NCI-H1436 treated with DMSO at 0.1 percent for 48 hours (cell line): ENCODE measurements at regions not wholly inside any gene's neighbourhood (a gene's known extent, or its start where the extent isn't known, plus 50 kb on each side); places are given as distances from the start of the nearest gene placed in this dataset.

Experiments used
- DNase-seq: peaks from one replicate; lab custom pipeline; 2025; lab: John Stamatoyannopoulos, UW

DNA sequence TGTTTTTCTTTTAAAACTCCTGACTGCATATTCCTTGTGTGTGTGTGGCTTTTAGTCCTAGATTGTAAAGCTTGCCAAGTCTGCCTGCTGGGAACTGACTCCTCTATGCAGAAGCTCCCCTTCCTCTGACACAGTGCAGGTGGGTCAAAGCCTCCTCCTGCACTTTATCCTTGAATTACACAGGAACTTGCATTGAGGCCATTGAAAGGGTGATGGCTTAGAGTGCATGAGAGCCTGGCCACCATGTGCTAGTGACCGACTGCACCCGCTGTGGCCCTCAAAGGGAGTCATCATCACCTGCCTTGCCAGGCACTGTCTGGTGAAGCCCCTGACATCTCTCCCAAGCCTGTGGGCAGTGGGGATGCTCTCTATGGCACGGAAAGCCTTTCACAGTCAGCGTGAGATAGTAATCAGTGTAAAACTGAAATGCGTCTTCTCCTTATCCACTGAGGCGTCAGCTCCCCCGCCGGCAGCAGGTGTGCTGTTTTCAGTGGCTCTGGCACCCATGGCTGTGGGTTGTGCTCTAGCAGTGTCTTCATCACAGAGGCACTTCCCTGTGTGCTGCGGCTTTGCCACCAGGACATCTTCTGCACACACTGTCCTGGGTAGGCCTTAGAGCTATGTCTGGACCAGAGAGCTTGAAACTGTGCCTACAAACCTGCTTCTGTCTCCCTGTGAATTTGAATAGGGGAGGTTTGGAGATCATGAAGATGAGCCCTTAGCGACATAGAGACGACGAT lies 87.9 kb downstream of the THBS2 start:
- DNase-seq: no peak

- DNase-seq: no peak
Measured at GRCh38 chr6:169164986-169165385, 88.7 kb downstream of the THBS2 start.

- no peak for DNase-seq
Measured at GRCh38 chr6:169164451-169164850, 89.2 kb downstream of the THBS2 start.

DNA sequence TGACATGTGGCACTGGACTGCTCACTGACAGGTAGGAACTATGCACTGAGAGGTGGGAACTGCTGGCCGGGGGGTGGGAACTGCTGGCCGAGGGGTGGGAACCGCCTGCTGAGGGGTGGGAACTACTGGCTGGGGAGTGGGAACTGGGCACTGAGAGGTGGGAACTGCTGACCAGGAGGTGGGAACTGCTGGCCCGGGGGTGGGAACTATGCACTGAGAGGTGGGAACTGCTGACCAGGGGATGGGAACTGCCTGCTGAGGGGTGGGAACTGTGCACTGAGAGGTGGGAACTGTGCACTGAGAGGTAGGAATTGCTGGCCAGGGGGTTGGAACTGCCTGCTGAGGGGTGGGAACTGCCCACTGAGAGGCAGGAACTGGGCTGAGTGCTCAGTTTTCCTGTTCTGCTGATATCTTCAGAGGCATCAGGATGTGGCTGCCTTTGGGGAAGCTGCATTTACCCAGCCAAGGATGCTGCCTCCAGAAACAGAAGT lies 90.2 kb downstream of the THBS2 start:
- DNase-seq: no peak

DNA sequence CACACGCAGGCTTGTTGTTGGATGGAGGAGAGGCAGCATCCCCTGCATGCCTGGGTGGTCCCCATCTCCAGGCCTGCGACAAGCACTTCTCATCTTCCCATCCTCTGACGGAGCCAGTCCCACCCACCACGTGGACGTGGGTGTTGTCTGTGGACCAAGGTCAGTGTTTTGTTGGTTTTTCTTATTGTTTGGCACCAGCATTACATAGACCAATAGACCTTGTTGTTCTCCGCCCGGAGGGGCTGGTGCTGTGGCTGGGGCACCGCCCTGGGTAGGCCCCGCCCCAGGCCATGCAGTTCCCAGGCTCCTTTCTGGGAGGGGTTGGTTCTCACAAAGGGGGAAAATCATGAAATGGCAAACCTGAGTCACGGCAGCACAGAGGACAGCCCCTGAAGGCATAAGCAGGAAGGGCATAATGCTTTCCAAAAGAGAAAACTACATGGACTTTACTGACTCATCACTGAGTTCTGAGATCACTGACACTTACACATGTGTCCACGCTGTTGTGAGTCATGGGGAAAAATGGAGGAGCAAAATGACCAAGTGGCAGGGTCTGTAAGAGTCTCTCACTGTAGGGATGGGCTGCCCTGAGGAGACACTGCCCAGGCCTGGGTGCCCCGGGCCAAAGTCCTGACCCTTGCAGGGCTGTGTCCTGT lies 90.8 kb downstream of the THBS2 start:
- DNase-seq: no peak

DNA sequence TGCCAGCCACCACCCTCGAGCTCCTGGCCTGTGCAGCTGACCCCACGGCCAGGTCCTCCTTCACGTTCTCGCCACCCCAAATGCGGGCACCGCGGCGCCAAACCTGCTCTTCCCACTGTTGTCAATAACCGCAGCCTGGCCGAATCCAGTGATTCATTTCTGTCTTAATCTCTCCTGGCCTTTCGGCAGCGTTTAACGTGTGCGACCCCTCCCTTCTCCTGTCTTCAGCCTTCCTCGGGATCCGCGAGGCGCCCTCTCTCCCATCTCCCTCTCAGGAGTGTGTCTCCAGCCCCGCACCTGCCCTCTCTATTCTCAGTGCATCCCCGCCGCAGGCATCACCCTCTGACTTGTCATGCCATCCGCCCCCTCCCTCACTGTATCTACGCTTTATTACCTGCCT lies 91.4 kb downstream of the THBS2 start:
- DNase-seq: no peak

GRCh38 chr6:169161572-169162167 lies 92.0 kb downstream of the THBS2 start:
- no peak for DNase-seq

- DNase-seq: no peak
Measured at GRCh38 chr6:169160855-169161560, 92.6 kb downstream of the THBS2 start.

DNA sequence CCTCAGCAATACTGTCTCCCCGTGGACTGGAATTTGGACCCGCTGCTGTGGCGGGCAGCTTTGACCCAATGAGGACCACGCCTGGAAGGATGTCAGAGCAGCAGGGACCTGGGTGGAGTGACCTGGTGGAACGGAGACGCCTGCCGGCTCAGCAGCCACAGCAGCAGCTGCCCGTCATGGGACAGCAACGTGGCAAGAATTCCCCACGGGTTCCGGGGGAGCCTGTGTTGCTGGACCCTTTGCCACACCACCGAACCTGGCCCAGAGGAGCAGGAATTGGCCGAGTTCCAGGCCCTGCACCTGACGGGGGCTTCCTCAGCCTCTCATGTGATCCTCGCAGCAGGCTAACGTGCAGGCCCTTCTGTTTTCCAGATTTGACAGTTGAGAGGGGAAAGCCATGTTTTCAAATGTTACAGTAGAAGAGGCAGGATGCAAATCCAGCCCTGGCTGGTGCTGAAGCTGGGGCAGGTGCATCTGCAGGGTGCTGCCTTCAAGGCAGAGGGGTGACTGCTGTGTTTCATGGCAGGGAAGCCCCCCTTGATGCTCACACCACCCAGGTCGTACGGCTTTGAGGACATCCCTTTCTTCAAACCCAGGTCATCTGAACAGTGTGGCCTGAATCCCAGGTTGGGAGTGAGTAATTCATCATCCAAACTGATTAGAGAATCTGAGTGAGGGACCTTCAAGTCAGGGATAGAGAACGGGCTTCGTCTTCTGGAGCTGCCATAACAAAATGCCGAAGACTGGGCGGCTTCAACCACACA lies 93.4 kb downstream of the THBS2 start:
- DNase-seq: no peak

- DNase-seq: no peak
Measured at GRCh38 chr6:169159331-169159730, 94.3 kb downstream of the THBS2 start.

DNA sequence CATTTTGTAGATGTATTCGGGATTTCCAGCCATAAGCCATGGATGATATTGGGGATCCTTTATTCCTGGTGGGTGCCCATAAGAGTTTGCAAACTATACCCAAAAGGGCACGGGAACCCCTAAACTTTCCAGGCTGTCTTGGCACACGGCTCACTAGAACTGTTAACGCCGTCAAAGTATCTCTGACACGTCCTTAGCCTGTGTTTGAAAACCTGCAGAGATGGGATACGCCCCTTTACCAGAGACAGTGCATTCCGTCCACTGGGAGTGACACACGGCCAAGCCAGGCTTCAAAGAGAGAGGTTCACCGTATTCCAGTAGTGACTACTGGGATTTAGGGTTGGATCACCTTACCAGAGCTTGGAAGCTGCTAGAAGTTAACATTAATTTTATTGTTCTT lies 95.0 kb downstream of the THBS2 start:
- no peak for DNase-seq

DNA sequence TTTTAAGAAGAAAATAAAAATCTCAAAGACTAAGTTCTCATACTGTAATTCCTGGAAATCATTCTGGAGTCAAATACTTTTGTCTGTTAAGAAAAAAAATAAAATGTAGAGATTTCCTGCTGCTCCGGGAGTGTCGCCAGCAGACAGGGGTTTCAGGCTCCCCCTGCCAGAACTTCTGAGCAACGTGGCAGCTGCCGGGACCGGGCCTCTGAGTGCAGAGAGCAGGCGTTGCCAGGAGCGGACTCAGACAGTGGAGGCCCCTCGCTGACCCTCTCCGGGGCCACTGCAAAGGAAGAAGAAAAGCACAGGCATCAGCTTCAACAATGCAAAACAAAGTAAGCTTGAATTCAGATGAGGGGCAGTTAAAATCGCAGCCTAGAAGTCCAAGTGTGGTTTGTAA lies 95.5 kb downstream of the THBS2 start:
- no peak for DNase-seq

- DNase-seq: no peak
Measured at GRCh38 chr6:169157197-169158148, 96.2 kb downstream of the THBS2 start.

- no peak for DNase-seq
Measured at GRCh38 chr6:169156793-169157147, 96.9 kb downstream of the THBS2 start.

DNA sequence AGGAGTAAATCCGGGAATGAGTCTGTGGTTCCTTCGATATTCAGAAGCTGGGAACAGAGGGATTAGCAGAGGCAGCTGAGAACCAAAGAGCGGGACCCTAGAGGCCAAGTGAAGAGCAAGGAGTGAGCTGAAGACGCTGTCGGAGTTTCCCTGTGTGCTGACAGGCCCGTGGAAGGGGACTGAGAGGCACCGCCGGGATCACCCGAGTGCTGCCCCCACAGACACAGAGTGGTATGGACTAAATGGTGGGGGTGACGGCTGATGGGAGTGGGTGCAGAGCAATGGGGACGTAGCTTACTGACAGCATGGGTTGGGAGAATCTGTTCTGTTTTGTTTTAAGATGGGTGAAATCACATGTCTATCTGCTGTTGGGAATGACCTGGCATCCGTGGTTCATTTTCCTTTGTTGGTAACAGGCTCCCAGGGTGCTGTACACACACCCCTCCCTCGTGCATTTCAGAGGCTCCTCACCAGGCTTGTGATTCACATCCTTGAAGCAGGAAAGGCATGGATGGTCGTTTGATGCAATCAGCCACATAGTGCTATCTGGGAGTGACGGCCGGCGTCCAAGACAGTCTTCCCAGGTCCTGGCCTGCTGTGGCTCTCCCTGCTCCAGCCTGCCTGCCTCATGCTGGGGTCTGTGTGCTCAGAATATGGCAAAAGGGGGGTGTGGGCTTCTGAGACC lies 97.4 kb downstream of the THBS2 start:
- DNase-seq: no peak

DNA sequence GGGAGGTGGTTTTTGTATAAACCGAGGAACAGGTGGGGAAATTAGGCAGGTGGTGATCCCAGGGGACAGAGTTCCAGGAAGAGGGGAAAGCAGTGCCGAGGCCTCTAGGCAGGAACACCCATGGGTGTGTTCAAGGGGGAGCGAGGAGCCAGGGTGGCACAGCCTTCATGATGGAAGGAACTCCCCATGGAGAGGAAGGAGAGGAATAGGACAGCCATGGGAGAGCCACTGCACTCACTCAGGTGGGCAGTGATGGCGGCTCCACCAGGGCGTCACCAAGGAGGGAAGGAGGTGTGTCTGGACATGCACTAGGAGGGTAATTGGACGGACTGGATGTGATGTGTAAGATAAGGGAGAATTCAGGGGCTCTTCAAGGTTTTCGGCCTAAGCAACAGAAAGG lies 98.2 kb downstream of the THBS2 start:
- no peak for DNase-seq

DNA sequence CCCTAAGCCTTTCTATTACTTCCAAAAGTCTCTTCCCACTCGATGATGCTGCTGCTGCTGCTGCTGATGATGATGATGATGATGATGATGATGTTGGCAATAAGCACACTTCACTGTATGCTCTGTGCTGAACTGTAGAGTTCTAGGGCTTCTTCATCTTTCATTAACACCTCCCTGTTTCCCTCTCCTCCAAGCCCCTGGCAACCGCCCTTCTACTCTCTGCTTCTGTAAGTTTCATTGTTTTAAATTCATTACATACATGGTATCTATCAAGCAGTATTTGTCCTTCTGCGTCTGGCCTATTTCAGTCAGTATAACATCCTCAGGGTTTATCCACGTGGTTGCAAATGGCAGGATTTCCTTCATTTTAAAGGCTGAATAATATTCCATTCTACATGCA lies 100.2 kb downstream of the THBS2 start:
- DNase-seq: no peak

GRCh38 chr6:169146521-169146920 lies 107.1 kb downstream of the THBS2 start:
- no peak for DNase-seq

DNA sequence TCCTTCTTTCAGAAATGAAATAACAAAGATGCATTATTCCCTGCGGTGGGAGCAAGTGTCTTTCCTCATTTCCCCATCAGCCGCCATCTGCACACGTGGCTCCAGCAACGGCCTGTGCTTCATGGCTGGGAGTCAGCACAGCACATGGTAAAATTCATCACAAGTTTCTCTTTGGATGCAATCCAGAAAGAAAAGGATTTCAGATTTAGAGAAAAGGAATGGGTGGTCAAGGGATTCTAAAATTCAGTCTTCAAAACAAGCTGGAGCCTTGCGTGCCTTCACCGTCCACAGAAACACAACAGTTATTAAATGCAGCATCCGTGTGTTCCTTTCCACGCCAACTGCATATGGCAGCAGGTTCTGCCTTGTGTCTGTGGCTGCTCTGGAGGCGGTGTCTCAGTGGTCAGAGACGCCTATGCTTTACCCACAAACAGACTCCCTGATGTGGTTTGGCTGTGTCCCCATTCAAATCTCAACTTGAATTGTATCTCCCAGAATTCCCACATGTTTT lies 107.6 kb downstream of the THBS2 start:
- DNase-seq: no peak

GRCh38 chr6:169145496-169145895 lies 108.2 kb downstream of the THBS2 start:
- no peak for DNase-seq
